ENCODE measurements at regions not wholly inside any gene's neighbourhood (a gene's known extent, or its start where the extent isn't known, plus 50 kb on each side); places are given as distances from the start of the nearest gene placed in this dataset.

DNA sequence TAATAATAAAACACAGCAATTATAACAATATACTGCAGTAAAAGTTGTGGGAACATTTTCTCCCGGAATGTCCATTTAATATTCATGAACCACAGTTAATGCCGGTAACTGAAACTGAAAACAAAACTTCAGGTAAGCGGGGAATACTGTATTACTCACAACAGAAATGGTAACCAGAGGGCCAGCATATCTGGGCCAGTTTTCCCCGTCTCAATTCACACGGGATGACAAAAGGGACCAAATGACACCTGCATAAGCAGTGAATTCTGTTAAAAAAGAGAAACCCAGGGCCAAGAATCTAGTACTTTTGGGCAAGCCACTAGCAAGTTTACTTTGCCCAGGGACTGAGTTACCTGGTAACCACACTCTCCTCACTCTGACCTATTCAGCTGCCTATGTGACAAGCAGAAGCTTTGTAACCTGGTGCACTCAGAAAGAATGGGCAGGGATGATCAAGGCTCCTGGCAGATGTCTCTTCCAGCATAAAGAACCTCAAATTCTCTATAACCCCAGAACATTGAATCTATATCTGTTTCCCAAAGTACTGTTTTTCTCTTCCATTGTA, 1171.2 kb downstream of the DIAPH3 start:
- DNase-seq (ENCODE audit: low read depth, low spot score): no peak
- POLR2A ChIA-PET: no interaction called here
- TF ChIP-seq, protein P1, sequence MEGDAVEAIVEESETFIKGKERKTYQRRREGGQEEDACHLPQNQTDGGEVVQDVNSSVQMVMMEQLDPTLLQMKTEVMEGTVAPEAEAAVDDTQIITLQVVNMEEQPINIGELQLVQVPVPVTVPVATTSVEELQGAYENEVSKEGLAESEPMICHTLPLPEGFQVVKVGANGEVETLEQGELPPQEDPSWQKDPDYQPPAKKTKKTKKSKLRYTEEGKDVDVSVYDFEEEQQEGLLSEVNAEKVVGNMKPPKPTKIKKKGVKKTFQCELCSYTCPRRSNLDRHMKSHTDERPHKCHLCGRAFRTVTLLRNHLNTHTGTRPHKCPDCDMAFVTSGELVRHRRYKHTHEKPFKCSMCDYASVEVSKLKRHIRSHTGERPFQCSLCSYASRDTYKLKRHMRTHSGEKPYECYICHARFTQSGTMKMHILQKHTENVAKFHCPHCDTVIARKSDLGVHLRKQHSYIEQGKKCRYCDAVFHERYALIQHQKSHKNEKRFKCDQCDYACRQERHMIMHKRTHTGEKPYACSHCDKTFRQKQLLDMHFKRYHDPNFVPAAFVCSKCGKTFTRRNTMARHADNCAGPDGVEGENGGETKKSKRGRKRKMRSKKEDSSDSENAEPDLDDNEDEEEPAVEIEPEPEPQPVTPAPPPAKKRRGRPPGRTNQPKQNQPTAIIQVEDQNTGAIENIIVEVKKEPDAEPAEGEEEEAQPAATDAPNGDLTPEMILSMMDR (IDR thresholded peaks at IDR 0.05; ENCODE audit: insufficient read depth, low read length, missing control alignments): no peak
- CTCF ChIA-PET: no interaction called here
- no peak overlapping the region for H3K4me3 ChIP-seq (ENCODE audit: low read depth, low read length)

GRCh38 chr13:58994077-58994476, 1169.7 kb downstream of the DIAPH3 start:
- H3K4me3 ChIP-seq (ENCODE audit: low read depth, low read length): no peak overlapping the region

GRCh38 chr13:58994777-58995176, 1169.0 kb downstream of the DIAPH3 start:
- TF ChIP-seq, protein P1 (IDR thresholded peaks at IDR 0.05; ENCODE audit: insufficient read depth, low read length, missing control alignments): no peak
- ChIA-PET CTCF (no interaction called here), POLR2A (no interaction called here)
- no peak overlapping the region for H3K4me3 ChIP-seq (ENCODE audit: low read depth, low read length)
- no peak for DNase-seq (ENCODE audit: low read depth, low spot score)

More at GRCh38 chr13:58994077-58994476, 1169.7 kb downstream of the DIAPH3 start:
- TF ChIP-seq, protein P1 (IDR thresholded peaks at IDR 0.05; ENCODE audit: insufficient read depth, low read length, missing control alignments): no peak
- POLR2A ChIA-PET: no interaction called here
- CTCF ChIA-PET: no interaction called here
- no peak for DNase-seq (ENCODE audit: low read depth, low spot score)

- DNase-seq (ENCODE audit: low read depth, low spot score): no peak
- no peak overlapping the region for H3K4me3 ChIP-seq (ENCODE audit: low read depth, low read length)
- POLR2A ChIA-PET: no interaction called here
- CTCF ChIA-PET: no interaction called here
- TF ChIP-seq, protein P1 (IDR thresholded peaks at IDR 0.05; ENCODE audit: insufficient read depth, low read length, missing control alignments): no peak
These were observed 1165.0 kb downstream of the DIAPH3 start for GRCh38 chr13:58998716-58999115.

DNA sequence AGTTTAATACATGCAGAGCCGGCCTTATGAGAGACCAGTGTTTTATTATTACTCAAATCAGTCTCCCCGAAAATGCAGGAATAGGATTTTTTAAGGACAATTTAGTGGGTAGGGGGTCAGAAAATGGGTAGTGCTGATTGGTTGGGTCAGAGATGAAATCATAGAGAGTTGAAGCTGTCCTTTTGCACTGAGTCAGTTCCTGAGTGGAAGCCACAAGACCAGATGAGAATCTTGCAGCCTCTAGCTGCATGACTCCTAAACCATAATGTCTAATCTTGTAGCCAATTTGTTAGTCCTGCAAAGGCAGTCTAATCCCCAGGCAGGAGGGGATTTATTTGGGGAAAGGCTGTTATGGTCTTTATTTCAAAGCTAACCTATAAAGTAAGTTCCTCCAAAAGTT, 1163.9 kb downstream of the DIAPH3 start:
- no peak for DNase-seq (ENCODE audit: low read depth, low spot score)
- ChIA-PET CTCF (no interaction called here), POLR2A (no interaction called here)
- no peak overlapping the region for H3K4me3 ChIP-seq (ENCODE audit: low read depth, low read length)
- TF ChIP-seq, protein P1 (IDR thresholded peaks at IDR 0.05; ENCODE audit: insufficient read depth, low read length, missing control alignments): no peak

DNA sequence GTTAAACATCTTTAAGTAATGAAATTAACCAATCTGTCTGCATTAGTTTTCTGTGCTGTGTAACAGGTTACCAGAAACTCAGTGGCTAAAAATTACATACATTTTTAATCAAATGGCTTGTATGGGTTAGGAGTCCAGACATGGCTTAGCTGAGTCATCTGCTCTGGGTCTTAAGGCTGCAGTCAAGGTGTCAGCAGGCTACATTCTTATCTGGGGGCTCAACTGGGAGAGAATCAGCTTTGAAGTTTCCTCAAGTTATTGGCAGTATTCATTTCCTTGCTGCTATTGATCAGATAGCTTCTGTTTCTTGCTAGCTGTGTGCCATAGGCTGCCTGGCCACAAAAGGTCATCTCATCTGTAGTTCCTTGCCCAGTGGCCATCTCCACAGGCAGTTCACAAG, 1163.0 kb downstream of the DIAPH3 start:
- TF ChIP-seq, protein P1 (IDR thresholded peaks at IDR 0.05; ENCODE audit: insufficient read depth, low read length, missing control alignments): no peak
- POLR2A ChIA-PET: no interaction called here
- CTCF ChIA-PET: no interaction called here

More for the DNA sequence above, 1163.0 kb downstream of the DIAPH3 start:
- no peak overlapping the region for H3K4me3 ChIP-seq (ENCODE audit: low read depth, low read length)
- DNase-seq (ENCODE audit: low read depth, low spot score): no peak
